ENCODE measurements at regions not wholly inside any gene's neighbourhood (a gene's known extent, or its start where the extent isn't known, plus 50 kb on each side); places are given as distances from the start of the nearest gene placed in this dataset.

GRCh38 chr2:204472375-204472774 is 72.9 kb upstream of the PARD3B start:
- Histone ChIP-seq H3K4me3 (ENCODE audit: low read depth in 1 of 2, low read length in 2 of 2) (no peak overlapping the region), H3K27ac (ENCODE audit: low read length) (no peak overlapping the region), H3K4me1 (ENCODE audit: control insufficient read depth in 1 of 2, insufficient read depth in 2 of 2, low read length in 2 of 2) (no peaks in the 10 kb centered on the region), H3K9me3 (ENCODE audit: control insufficient read depth in 1 of 2, low read length in 2 of 2) (no peaks in the 10 kb centered on the region), H3K36me3 (ENCODE audit: control insufficient read depth in 1 of 2, insufficient read depth in 2 of 2, low read length in 2 of 2) (no peaks in the 10 kb centered on the region), H3K27me3 (ENCODE audit: low read depth, low read length) (no peaks in the 10 kb centered on the region)

GRCh38 chr2:204473224-204473623 is 72.1 kb upstream of the PARD3B start:
- Histone ChIP-seq H3K27ac (ENCODE audit: low read length) (no peak overlapping the region), H3K27me3 (ENCODE audit: low read depth, low read length) (no peaks in the 10 kb centered on the region), H3K4me3 (ENCODE audit: low read depth in 1 of 2, low read length in 2 of 2) (no peak overlapping the region), H3K4me1 (ENCODE audit: control insufficient read depth in 1 of 2, insufficient read depth in 2 of 2, low read length in 2 of 2) (no peaks in the 10 kb centered on the region), H3K9me3 (ENCODE audit: control insufficient read depth in 1 of 2, low read length in 2 of 2) (no peaks in the 10 kb centered on the region), H3K36me3 (ENCODE audit: control insufficient read depth in 1 of 2, insufficient read depth in 2 of 2, low read length in 2 of 2) (no peaks in the 10 kb centered on the region)

DNA sequence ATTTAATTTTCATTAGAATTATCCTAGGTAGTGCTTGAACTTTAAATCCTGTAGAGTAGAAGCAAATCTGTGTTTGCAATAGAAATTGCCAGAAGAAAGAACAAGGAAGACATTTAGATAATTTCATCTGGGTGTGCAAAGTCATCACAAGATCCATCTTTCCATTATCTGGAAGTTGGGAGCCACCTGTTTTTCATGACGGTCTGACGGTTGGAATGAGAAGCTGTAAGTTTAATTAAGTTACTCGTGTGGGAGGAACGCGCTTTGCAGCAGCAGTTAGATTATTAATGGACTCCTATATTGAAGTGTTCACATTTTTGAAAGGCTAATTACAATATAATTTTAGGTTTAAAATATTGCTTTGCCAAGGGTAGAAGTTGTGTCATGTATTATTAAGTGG is 69.9 kb upstream of the PARD3B start:
- Histone ChIP-seq H3K27ac (ENCODE audit: low read length) (no peak overlapping the region), H3K36me3 (ENCODE audit: control insufficient read depth in 1 of 2, insufficient read depth in 2 of 2, low read length in 2 of 2) (no peaks in the 10 kb centered on the region)

DNA sequence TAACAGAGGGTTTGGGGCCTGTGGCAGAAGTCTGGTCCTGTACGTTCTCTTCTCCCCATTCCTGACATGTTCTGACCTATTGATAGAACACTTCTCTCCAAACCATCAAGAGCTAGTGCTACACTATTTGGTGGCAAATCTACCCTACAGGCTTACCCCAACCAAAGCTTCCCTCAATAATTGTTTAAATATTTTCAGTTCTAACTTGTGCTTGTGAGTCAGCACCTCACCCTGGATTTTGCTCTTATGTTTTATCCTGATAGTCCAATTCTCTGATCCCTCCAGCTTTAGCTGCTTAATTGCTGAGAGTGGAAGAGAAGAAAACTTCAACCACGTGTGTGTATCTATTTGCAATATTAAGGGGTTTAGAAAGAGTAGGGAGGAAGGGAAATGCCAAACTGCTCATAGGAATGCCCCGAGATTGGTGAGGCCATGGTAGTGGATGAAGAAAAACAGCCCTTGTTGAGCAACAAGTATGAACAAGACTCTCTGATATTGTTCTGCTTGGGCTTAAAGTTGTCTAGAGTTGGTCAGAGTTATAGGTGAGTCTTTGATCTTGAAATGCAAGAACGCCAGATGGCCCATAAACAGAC is 67.8 kb upstream of the PARD3B start:
- no peak overlapping the region for H3K27ac ChIP-seq (ENCODE audit: low read length)
- no peaks in the 10 kb centered on the region for H3K27me3 ChIP-seq (ENCODE audit: low read depth, low read length)
- H3K4me3 ChIP-seq (ENCODE audit: low read depth in 1 of 2, low read length in 2 of 2), result no peak overlapping the region
- H3K4me1 ChIP-seq (ENCODE audit: control insufficient read depth in 1 of 2, insufficient read depth in 2 of 2, low read length in 2 of 2), result no peaks in the 10 kb centered on the region
- no peaks in the 10 kb centered on the region for H3K36me3 ChIP-seq (ENCODE audit: control insufficient read depth in 1 of 2, insufficient read depth in 2 of 2, low read length in 2 of 2)
- no peaks in the 10 kb centered on the region for H3K9me3 ChIP-seq (ENCODE audit: control insufficient read depth in 1 of 2, low read length in 2 of 2)

More for the DNA sequence above, 69.9 kb upstream of the PARD3B start:
- no peaks in the 10 kb centered on the region for H3K9me3 ChIP-seq (ENCODE audit: control insufficient read depth in 1 of 2, low read length in 2 of 2)
- no peak overlapping the region for H3K4me3 ChIP-seq (ENCODE audit: low read depth in 1 of 2, low read length in 2 of 2)
- no peaks in the 10 kb centered on the region for H3K4me1 ChIP-seq (ENCODE audit: control insufficient read depth in 1 of 2, insufficient read depth in 2 of 2, low read length in 2 of 2)
- no peaks in the 10 kb centered on the region for H3K27me3 ChIP-seq (ENCODE audit: low read depth, low read length)

- Histone ChIP-seq H3K9me3 (ENCODE audit: control insufficient read depth in 1 of 2, low read length in 2 of 2) (no peaks in the 10 kb centered on the region), H3K4me3 (ENCODE audit: low read depth in 1 of 2, low read length in 2 of 2) (no peak overlapping the region), H3K27ac (ENCODE audit: low read length) (no peak overlapping the region), H3K36me3 (ENCODE audit: control insufficient read depth in 1 of 2, insufficient read depth in 2 of 2, low read length in 2 of 2) (no peaks in the 10 kb centered on the region), H3K27me3 (ENCODE audit: low read depth, low read length) (no peaks in the 10 kb centered on the region), H3K4me1 (ENCODE audit: control insufficient read depth in 1 of 2, insufficient read depth in 2 of 2, low read length in 2 of 2) (no peaks in the 10 kb centered on the region)
Observed at GRCh38 chr2:204479557-204479956, 65.7 kb upstream of the PARD3B start.

GRCh38 chr2:204480676-204481075 is 64.6 kb upstream of the PARD3B start:
- Histone ChIP-seq H3K9me3 (ENCODE audit: control insufficient read depth in 1 of 2, low read length in 2 of 2) (no peaks in the 10 kb centered on the region), H3K4me1 (ENCODE audit: control insufficient read depth in 1 of 2, insufficient read depth in 2 of 2, low read length in 2 of 2) (no peaks in the 10 kb centered on the region), H3K4me3 (ENCODE audit: low read depth in 1 of 2, low read length in 2 of 2) (no peak overlapping the region), H3K27me3 (ENCODE audit: low read depth, low read length) (no peaks in the 10 kb centered on the region), H3K36me3 (ENCODE audit: control insufficient read depth in 1 of 2, insufficient read depth in 2 of 2, low read length in 2 of 2) (no peaks in the 10 kb centered on the region), H3K27ac (ENCODE audit: low read length) (no peak overlapping the region)

DNA sequence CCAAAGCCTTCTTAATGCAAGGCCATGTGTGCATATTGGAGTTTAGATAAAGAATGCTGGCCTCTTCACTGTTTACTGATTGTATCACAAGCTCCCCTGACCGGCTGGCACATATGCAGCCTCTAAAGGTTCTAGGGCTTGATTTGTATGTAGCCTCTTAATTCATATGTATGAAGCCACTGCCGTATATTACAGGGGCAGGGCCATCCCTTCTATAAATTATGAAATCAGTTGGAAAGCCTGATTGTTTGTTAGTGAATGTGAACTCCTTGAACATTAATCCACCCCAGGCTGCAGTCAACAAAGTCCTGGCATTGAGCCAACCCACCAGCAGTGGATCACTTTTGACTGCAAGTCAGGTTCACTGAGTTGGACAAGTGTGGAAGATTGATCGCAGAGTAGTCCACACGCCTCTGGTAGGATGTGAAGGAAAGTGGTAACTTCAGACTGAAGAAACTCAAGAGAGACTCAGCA is 61.6 kb upstream of the PARD3B start:
- no peaks in the 10 kb centered on the region for H3K36me3 ChIP-seq (ENCODE audit: control insufficient read depth in 1 of 2, insufficient read depth in 2 of 2, low read length in 2 of 2)
- no peaks in the 10 kb centered on the region for H3K4me1 ChIP-seq (ENCODE audit: control insufficient read depth in 1 of 2, insufficient read depth in 2 of 2, low read length in 2 of 2)
- H3K4me3 ChIP-seq (ENCODE audit: low read depth in 1 of 2, low read length in 2 of 2), result no peak overlapping the region
- no peaks in the 10 kb centered on the region for H3K9me3 ChIP-seq (ENCODE audit: control insufficient read depth in 1 of 2, low read length in 2 of 2)
- no peak overlapping the region for H3K27ac ChIP-seq (ENCODE audit: low read length)
- H3K27me3 ChIP-seq (ENCODE audit: low read depth, low read length), result no peaks in the 10 kb centered on the region

DNA sequence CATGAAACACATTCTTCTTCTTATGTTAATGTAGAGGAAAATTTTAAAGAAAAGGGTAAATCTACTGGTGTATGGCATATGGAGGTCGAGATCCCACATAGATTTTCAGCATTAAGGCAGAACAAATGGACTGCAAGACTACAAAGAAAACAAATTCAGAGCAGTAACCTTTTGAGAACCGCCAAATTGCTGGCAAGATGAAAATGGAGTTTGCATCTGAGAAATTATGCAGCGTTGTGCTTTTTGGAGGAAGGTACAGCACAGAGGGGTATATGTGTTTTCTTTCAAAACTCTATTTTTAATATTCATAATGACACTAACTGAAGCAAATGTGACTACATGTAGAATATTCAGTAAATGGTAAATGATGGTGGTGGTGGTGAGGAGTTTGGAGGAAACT is 59.0 kb upstream of the PARD3B start:
- Histone ChIP-seq H3K9me3 (ENCODE audit: control insufficient read depth in 1 of 2, low read length in 2 of 2) (no peaks in the 10 kb centered on the region), H3K36me3 (ENCODE audit: control insufficient read depth in 1 of 2, insufficient read depth in 2 of 2, low read length in 2 of 2) (no peaks in the 10 kb centered on the region), H3K4me1 (ENCODE audit: control insufficient read depth in 1 of 2, insufficient read depth in 2 of 2, low read length in 2 of 2) (no peaks in the 10 kb centered on the region), H3K27ac (ENCODE audit: low read length) (no peak overlapping the region), H3K27me3 (ENCODE audit: low read depth, low read length) (no peaks in the 10 kb centered on the region), H3K4me3 (ENCODE audit: low read depth in 1 of 2, low read length in 2 of 2) (no peak overlapping the region)

- no peaks in the 10 kb centered on the region for H3K36me3 ChIP-seq (ENCODE audit: control insufficient read depth in 1 of 2, insufficient read depth in 2 of 2, low read length in 2 of 2)
- no peak overlapping the region for H3K4me3 ChIP-seq (ENCODE audit: low read depth in 1 of 2, low read length in 2 of 2)
- no peaks in the 10 kb centered on the region for H3K9me3 ChIP-seq (ENCODE audit: control insufficient read depth in 1 of 2, low read length in 2 of 2)
- H3K27ac ChIP-seq (ENCODE audit: low read length), result no peak overlapping the region
- no peaks in the 10 kb centered on the region for H3K4me1 ChIP-seq (ENCODE audit: control insufficient read depth in 1 of 2, insufficient read depth in 2 of 2, low read length in 2 of 2)
- H3K27me3 ChIP-seq (ENCODE audit: low read depth, low read length), result no peaks in the 10 kb centered on the region
Observed at GRCh38 chr2:204486805-204487204, 58.5 kb upstream of the PARD3B start.

DNA sequence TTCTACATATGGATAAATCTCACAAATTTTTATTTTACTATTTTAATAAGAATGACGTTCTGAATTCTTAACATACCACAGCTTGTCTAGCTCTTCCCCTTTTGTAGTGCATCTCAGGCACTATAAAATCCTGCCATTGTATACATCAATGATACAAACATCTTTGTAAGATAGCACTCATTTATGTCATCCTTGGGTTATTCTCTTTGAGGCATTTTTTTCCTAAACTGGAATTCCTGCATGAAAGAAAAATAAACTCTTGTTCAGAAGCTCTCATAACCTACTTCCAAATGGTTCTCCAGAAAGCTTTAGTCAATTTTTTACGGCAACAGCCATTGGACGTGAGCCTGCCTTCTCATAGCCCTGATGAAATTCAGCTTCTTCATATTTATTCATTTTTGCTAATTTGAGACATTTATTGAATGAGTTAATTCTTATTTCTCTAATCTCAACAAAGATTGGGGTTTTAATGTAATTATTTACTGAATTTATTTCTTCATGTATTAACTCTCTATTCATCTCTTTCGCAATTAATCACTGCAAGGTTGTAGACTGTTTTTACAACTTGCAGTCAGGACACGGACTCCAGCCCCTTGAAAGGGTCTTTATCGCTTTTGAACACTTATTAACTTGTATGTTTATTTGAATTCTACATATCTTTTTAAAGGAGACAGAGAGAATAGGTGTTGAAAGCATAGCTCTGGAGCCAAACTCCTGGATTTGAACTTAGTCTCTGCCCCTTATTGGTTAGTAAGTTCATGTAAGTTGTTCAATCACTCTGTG is 57.6 kb upstream of the PARD3B start:
- Histone ChIP-seq H3K27me3 (ENCODE audit: low read depth, low read length) (no peaks in the 10 kb centered on the region), H3K4me1 (ENCODE audit: control insufficient read depth in 1 of 2, insufficient read depth in 2 of 2, low read length in 2 of 2) (no peaks in the 10 kb centered on the region), H3K9me3 (ENCODE audit: control insufficient read depth in 1 of 2, low read length in 2 of 2) (no peaks in the 10 kb centered on the region), H3K4me3 (ENCODE audit: low read depth in 1 of 2, low read length in 2 of 2) (no peak overlapping the region), H3K36me3 (ENCODE audit: control insufficient read depth in 1 of 2, insufficient read depth in 2 of 2, low read length in 2 of 2) (no peaks in the 10 kb centered on the region), H3K27ac (ENCODE audit: low read length) (no peak overlapping the region)

- no peaks in the 10 kb centered on the region for H3K4me1 ChIP-seq (ENCODE audit: control insufficient read depth in 1 of 2, insufficient read depth in 2 of 2, low read length in 2 of 2)
Observed at GRCh38 chr2:204491528-204491927, 53.7 kb upstream of the PARD3B start.

GRCh38 chr2:204492417-204492816 is 52.9 kb upstream of the PARD3B start:
- H3K9me3 ChIP-seq (ENCODE audit: control insufficient read depth in 1 of 2, low read length in 2 of 2), result no peaks in the 10 kb centered on the region
- no peaks in the 10 kb centered on the region for H3K4me1 ChIP-seq (ENCODE audit: control insufficient read depth in 1 of 2, insufficient read depth in 2 of 2, low read length in 2 of 2)
- no peak overlapping the region for H3K4me3 ChIP-seq (ENCODE audit: low read depth in 1 of 2, low read length in 2 of 2)
- no peaks in the 10 kb centered on the region for H3K36me3 ChIP-seq (ENCODE audit: control insufficient read depth in 1 of 2, insufficient read depth in 2 of 2, low read length in 2 of 2)
- H3K27me3 ChIP-seq (ENCODE audit: low read depth, low read length), result no peaks in the 10 kb centered on the region
- H3K27ac ChIP-seq (ENCODE audit: low read length), result no peak overlapping the region

More at GRCh38 chr2:204491528-204491927, 53.7 kb upstream of the PARD3B start:
- H3K27ac ChIP-seq (ENCODE audit: low read length), result no peak overlapping the region
- H3K27me3 ChIP-seq (ENCODE audit: low read depth, low read length), result no peaks in the 10 kb centered on the region
- H3K4me3 ChIP-seq (ENCODE audit: low read depth in 1 of 2, low read length in 2 of 2), result no peak overlapping the region
- H3K36me3 ChIP-seq (ENCODE audit: control insufficient read depth in 1 of 2, insufficient read depth in 2 of 2, low read length in 2 of 2), result no peaks in the 10 kb centered on the region
- H3K9me3 ChIP-seq (ENCODE audit: control insufficient read depth in 1 of 2, low read length in 2 of 2), result no peaks in the 10 kb centered on the region
